ENCODE measurements at regions not wholly inside any gene's neighbourhood (a gene's known extent, or its start where the extent isn't known, plus 50 kb on each side); places are given as distances from the start of the nearest gene placed in this dataset.

- H3K4ac ChIP-seq (ENCODE audit: low read depth, low read length): no peak overlapping the region
- DNase-seq: no peak
- H4K8ac ChIP-seq (ENCODE audit: low read depth, low read length): no peak overlapping the region
- H2BK5ac ChIP-seq (ENCODE audit: low read depth, low read length, poor library complexity): no peak overlapping the region
- H3K4me3 ChIP-seq (ENCODE audit: low read depth, low read length): no peak overlapping the region
- H3K27me3 ChIP-seq (ENCODE audit: insufficient read depth, low read length): no peaks in the 10 kb centered on the region
- H3K4me2 ChIP-seq (ENCODE audit: low read length): no peak overlapping the region
- no peak overlapping the region for H3K23ac ChIP-seq (ENCODE audit: low read length)
- H3K9ac ChIP-seq (ENCODE audit: low read length): no peak overlapping the region
- peaks cover 2% of the 10 kb centered on the region for H3K9me3 ChIP-seq (ENCODE audit: insufficient read depth, low read depth, low read length)
- no peak overlapping the region for H4K12ac ChIP-seq (ENCODE audit: low read depth, low read length)
- no peak overlapping the region for H2AK5ac ChIP-seq (ENCODE audit: low read length)
- H3K14ac ChIP-seq (ENCODE audit: low read length): no peak overlapping the region
- H3K79me2 ChIP-seq (ENCODE audit: control insufficient read depth, insufficient read depth, low read length, poor library complexity): no peaks in the 10 kb centered on the region
- WGBS (ENCODE audit: extremely low coverage, insufficient coverage, insufficient read length): no CpG with 5 or more reads among the region's 3 CpGs
- no peak overlapping the region for H4K91ac ChIP-seq (ENCODE audit: low read depth, low read length)
- H3K27ac ChIP-seq (ENCODE audit: low read depth, low read length): peak overlapping the region; percentile 11
- H3K18ac ChIP-seq (ENCODE audit: low read length): no peak overlapping the region
- H3K36me3 ChIP-seq (ENCODE audit: control insufficient read depth in 1 of 2, insufficient read depth in 2 of 2, low read length in 2 of 2): no peaks in the 10 kb centered on the region
- no peaks in the 10 kb centered on the region for H3K79me1 ChIP-seq (ENCODE audit: low read length)
- H3K4me1 ChIP-seq (ENCODE audit: control insufficient read depth in 1 of 2, insufficient read depth in 2 of 2, low read length in 2 of 2): peaks cover 2 to 3% of the 10 kb centered on the region in 2 experiments
- no peak overlapping the region for H2AFZ ChIP-seq (ENCODE audit: insufficient read depth, low read length, poor library complexity)
- no peak overlapping the region for H2BK12ac ChIP-seq (ENCODE audit: low read length)
- no peak overlapping the region for H2BK120ac ChIP-seq (ENCODE audit: insufficient read depth, low read length, poor library complexity)
Observed at GRCh38 chr1:99407018-99407417, 142.7 kb downstream of the PLPPR4 start.

- H4K12ac ChIP-seq (ENCODE audit: low read depth, low read length): no peak overlapping the region
- no peak overlapping the region for H2BK120ac ChIP-seq (ENCODE audit: insufficient read depth, low read length, poor library complexity)
- H4K91ac ChIP-seq (ENCODE audit: low read depth, low read length): no peak overlapping the region
- H2BK12ac ChIP-seq (ENCODE audit: low read length): no peak overlapping the region
- no peak overlapping the region for H2AK5ac ChIP-seq (ENCODE audit: low read length)
- H3K4me2 ChIP-seq (ENCODE audit: low read length): no peak overlapping the region
- H3K9ac ChIP-seq (ENCODE audit: low read length): no peak overlapping the region
- H3K4ac ChIP-seq (ENCODE audit: low read depth, low read length): no peak overlapping the region
- no peak overlapping the region for H3K27ac ChIP-seq (ENCODE audit: low read depth, low read length)
- DNase-seq: no peak
- H3K79me2 ChIP-seq (ENCODE audit: control insufficient read depth, insufficient read depth, low read length, poor library complexity): no peaks in the 10 kb centered on the region
- no peaks in the 10 kb centered on the region for H3K79me1 ChIP-seq (ENCODE audit: low read length)
- H3K23ac ChIP-seq (ENCODE audit: low read length): no peak overlapping the region
- H3K4me1 ChIP-seq (ENCODE audit: control insufficient read depth in 1 of 2, insufficient read depth in 2 of 2, low read length in 2 of 2): no peaks in the 10 kb centered on the region
- H2AFZ ChIP-seq (ENCODE audit: insufficient read depth, low read length, poor library complexity): no peak overlapping the region
- H3K36me3 ChIP-seq (ENCODE audit: control insufficient read depth in 1 of 2, insufficient read depth in 2 of 2, low read length in 2 of 2): no peaks in the 10 kb centered on the region
- no peaks in the 10 kb centered on the region for H3K9me3 ChIP-seq (ENCODE audit: insufficient read depth, low read depth, low read length)
- no peak overlapping the region for H2BK5ac ChIP-seq (ENCODE audit: low read depth, low read length, poor library complexity)
- no peaks in the 10 kb centered on the region for H3K27me3 ChIP-seq (ENCODE audit: insufficient read depth, low read length)
- H3K14ac ChIP-seq (ENCODE audit: low read length): no peak overlapping the region
- no peak overlapping the region for H3K18ac ChIP-seq (ENCODE audit: low read length)
- H3K4me3 ChIP-seq (ENCODE audit: low read depth, low read length): no peak overlapping the region
- no peak overlapping the region for H4K8ac ChIP-seq (ENCODE audit: low read depth, low read length)
- no CpG with 5 or more reads among the region's 3 CpGs for WGBS (ENCODE audit: extremely low coverage, insufficient coverage, insufficient read length)
Observed at GRCh38 chr1:99424087-99424486, 159.8 kb downstream of the PLPPR4 start.

DNA sequence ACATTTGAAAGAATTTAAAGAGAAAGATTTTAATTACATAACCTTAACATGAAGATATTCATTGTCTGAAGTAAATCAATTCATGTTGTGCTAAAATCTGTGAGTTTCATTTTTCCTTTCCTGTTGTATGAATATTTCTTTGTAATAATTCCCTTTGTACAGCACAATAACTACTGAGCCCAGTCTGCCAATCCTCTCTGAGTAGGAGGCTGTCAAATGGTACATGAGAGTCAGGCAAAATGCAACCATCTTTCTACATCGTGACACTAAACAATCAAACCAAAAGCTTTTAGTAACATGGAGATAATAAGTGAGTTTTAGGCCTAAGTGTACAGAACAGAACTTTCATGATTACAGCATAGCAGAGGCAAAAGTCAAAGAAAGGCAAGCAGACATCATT, 165.5 kb downstream of the PLPPR4 start:
- no CpG with 5 or more reads among the region's 1 CpG for WGBS (ENCODE audit: extremely low coverage, insufficient coverage, insufficient read length)
- H2AFZ ChIP-seq (ENCODE audit: insufficient read depth, low read length, poor library complexity): no peak overlapping the region
- H2AK5ac ChIP-seq (ENCODE audit: low read length): no peak overlapping the region

DNA sequence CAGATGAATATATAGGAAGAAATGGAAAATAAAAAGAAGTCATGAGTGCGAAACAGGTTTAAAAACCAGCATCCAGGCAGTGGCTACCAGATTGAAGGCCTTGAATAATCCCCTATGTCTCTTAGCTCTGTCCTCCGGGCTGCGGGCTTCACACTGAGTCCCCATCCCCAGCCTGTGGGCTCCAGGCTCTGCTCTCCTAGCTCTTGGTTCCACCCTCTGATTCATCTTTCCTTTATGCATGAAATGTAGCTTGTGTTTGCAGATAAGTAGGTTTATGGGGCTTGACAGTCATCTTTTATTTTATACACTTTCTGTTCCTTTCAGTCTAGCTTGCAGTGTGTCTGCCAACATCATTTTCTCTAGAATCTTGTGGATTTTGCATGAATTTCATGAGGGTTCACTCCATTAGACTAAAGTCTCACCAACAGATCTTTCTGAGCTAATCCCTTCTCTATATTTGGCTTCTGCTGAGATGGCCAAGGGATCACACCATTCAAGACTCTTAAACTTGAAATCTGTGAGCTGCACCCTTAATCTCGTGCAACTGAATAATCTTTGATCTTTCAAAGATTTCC, 174.5 kb downstream of the PLPPR4 start:
- no peak overlapping the region for H3K4ac ChIP-seq (ENCODE audit: low read depth, low read length)
- H2AK5ac ChIP-seq (ENCODE audit: low read length): no peak overlapping the region
- H3K18ac ChIP-seq (ENCODE audit: low read length): no peak overlapping the region
- no peaks in the 10 kb centered on the region for H3K79me2 ChIP-seq (ENCODE audit: control insufficient read depth, insufficient read depth, low read length, poor library complexity)
- no peak overlapping the region for H3K14ac ChIP-seq (ENCODE audit: low read length)
- peak; percentile 83 to 84 for DNase-seq
- H3K27ac ChIP-seq (ENCODE audit: low read depth, low read length): no peak overlapping the region
- no peak overlapping the region for H3K4me2 ChIP-seq (ENCODE audit: low read length)
- no peak overlapping the region for H4K12ac ChIP-seq (ENCODE audit: low read depth, low read length)
- no peak overlapping the region for H3K4me3 ChIP-seq (ENCODE audit: low read depth, low read length)
- no peak overlapping the region for H3K9ac ChIP-seq (ENCODE audit: low read length)
- H3K79me1 ChIP-seq (ENCODE audit: low read length): no peaks in the 10 kb centered on the region
- H3K9me3 ChIP-seq (ENCODE audit: insufficient read depth, low read depth, low read length): no peaks in the 10 kb centered on the region
- no peak overlapping the region for H2BK12ac ChIP-seq (ENCODE audit: low read length)
- no peak overlapping the region for H4K8ac ChIP-seq (ENCODE audit: low read depth, low read length)
- no peaks in the 10 kb centered on the region for H3K36me3 ChIP-seq (ENCODE audit: control insufficient read depth in 1 of 2, insufficient read depth in 2 of 2, low read length in 2 of 2)
- no peak overlapping the region for H2BK120ac ChIP-seq (ENCODE audit: insufficient read depth, low read length, poor library complexity)
- no peak overlapping the region for H3K23ac ChIP-seq (ENCODE audit: low read length)
- no peak overlapping the region for H4K91ac ChIP-seq (ENCODE audit: low read depth, low read length)
- peaks cover 0 to 3% of the 10 kb centered on the region in 2 experiments for H3K4me1 ChIP-seq (ENCODE audit: control insufficient read depth in 1 of 2, insufficient read depth in 2 of 2, low read length in 2 of 2)
- no peak overlapping the region for H2BK5ac ChIP-seq (ENCODE audit: low read depth, low read length, poor library complexity)
- no peaks in the 10 kb centered on the region for H3K27me3 ChIP-seq (ENCODE audit: insufficient read depth, low read length)
- no CpG with 5 or more reads among the region's 4 CpGs for WGBS (ENCODE audit: extremely low coverage, insufficient coverage, insufficient read length)
- no peak overlapping the region for H2AFZ ChIP-seq (ENCODE audit: insufficient read depth, low read length, poor library complexity)

More for the DNA sequence above, 165.5 kb downstream of the PLPPR4 start:
- Histone ChIP-seq H3K9ac (ENCODE audit: low read length) (no peak overlapping the region), H2BK120ac (ENCODE audit: insufficient read depth, low read length, poor library complexity) (no peak overlapping the region), H4K8ac (ENCODE audit: low read depth, low read length) (no peak overlapping the region), H3K27me3 (ENCODE audit: insufficient read depth, low read length) (no peaks in the 10 kb centered on the region), H3K4me2 (ENCODE audit: low read length) (no peak overlapping the region), H3K14ac (ENCODE audit: low read length) (no peak overlapping the region), H3K9me3 (ENCODE audit: insufficient read depth, low read depth, low read length) (no peaks in the 10 kb centered on the region), H2BK5ac (ENCODE audit: low read depth, low read length, poor library complexity) (no peak overlapping the region), H3K79me1 (ENCODE audit: low read length) (no peaks in the 10 kb centered on the region), H2BK12ac (ENCODE audit: low read length) (no peak overlapping the region), H3K36me3 (ENCODE audit: control insufficient read depth in 1 of 2, insufficient read depth in 2 of 2, low read length in 2 of 2) (no peaks in the 10 kb centered on the region), H3K4me1 (ENCODE audit: control insufficient read depth in 1 of 2, insufficient read depth in 2 of 2, low read length in 2 of 2) (no peaks in the 10 kb centered on the region), H3K18ac (ENCODE audit: low read length) (no peak overlapping the region), H3K23ac (ENCODE audit: low read length) (no peak overlapping the region), H3K27ac (ENCODE audit: low read depth, low read length) (no peak overlapping the region), H4K12ac (ENCODE audit: low read depth, low read length) (no peak overlapping the region), H4K91ac (ENCODE audit: low read depth, low read length) (no peak overlapping the region), H3K79me2 (ENCODE audit: control insufficient read depth, insufficient read depth, low read length, poor library complexity) (no peaks in the 10 kb centered on the region), H3K4ac (ENCODE audit: low read depth, low read length) (no peak overlapping the region), H3K4me3 (ENCODE audit: low read depth, low read length) (no peak overlapping the region)
- DNase-seq: no peak
